ENCODE measurements at regions not wholly inside any gene's neighbourhood (a gene's known extent, or its start where the extent isn't known, plus 50 kb on each side); places are given as distances from the start of the nearest gene placed in this dataset.

DNA sequence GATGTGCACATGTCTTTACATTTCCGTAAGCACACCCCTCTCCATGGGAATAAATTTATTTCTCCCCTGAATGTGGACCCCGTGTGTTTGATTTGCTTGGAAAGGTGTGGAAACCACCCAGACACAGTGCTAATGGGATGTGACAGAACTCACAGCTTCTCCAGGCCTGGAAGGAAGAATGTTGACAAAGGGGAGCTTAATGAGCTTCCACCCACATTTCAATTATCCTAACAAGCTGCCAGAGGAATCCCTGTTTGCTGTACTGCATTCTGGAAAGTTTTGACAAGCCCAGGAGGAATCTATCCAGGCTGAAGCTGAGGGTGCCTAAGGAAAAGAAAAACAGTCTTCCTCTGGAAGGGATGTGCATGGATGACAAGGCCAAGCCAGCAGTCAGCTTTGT lies 51.2 kb upstream of the CCDC60 start:
- H3K36me3 ChIP-seq (replicated peaks in 1 of 2; ENCODE audit: control insufficient read depth in 2 of 2, insufficient read depth in 2 of 2, low read length in 2 of 2), result no peaks in the 10 kb centered on the region
- no peak overlapping the region for H4K91ac ChIP-seq (ENCODE audit: low read depth, low read length, poor library complexity)
- no CpG with 5 or more reads among the region's 2 CpGs for WGBS, 2 donors (ENCODE audit: extremely low coverage in 2 of 2, insufficient read length in 2 of 2, insufficient replicate concordance in 1 of 2)
- no peak overlapping the region for H2BK15ac ChIP-seq (ENCODE audit: low read length)
- no peak overlapping the region for H3K9ac ChIP-seq (ENCODE audit: low read depth, low read length, poor library complexity)
- H3K18ac ChIP-seq (ENCODE audit: low read length), result no peak overlapping the region
- H2BK120ac ChIP-seq (ENCODE audit: low read depth, low read length), result no peak overlapping the region
- H3K27ac ChIP-seq (replicated peaks; ENCODE audit: low read length), result peak overlapping the region; percentile 76
- H3K4me1 ChIP-seq (ENCODE audit: control insufficient read depth in 2 of 2, insufficient read depth in 1 of 2, low read depth in 1 of 2, low read length in 2 of 2), result peaks cover 0 to 6% of the 10 kb centered on the region in 2 donors
- DNase-seq (ENCODE audit: low spot score), result peak; percentile 44
- H4K8ac ChIP-seq (ENCODE audit: low read depth, low read length), result no peak overlapping the region
- no peak overlapping the region for H3K14ac ChIP-seq (ENCODE audit: low read length)
- no peak overlapping the region for H3K4me2 ChIP-seq (ENCODE audit: insufficient read depth, low read length, poor library complexity, severe bottlenecking)
- H3K4ac ChIP-seq (ENCODE audit: low read length), result no peak overlapping the region
- H2AK5ac ChIP-seq (ENCODE audit: low read depth, low read length), result no peak overlapping the region
- no peak overlapping the region for H3K23ac ChIP-seq (ENCODE audit: low read depth, low read length, poor library complexity)
- H3K79me1 ChIP-seq (ENCODE audit: low read depth, low read length), result no peaks in the 10 kb centered on the region
- H2BK5ac ChIP-seq (ENCODE audit: low read length), result no peak overlapping the region
- no peaks in the 10 kb centered on the region for H3K27me3 ChIP-seq (ENCODE audit: control insufficient read depth in 3 of 3, insufficient read depth in 3 of 3, low read depth in 1 of 3, low read length in 3 of 3)
- no peak overlapping the region for H2AFZ ChIP-seq (ENCODE audit: low read length)
- H2BK12ac ChIP-seq (ENCODE audit: low read length), result no peak overlapping the region
- no peaks in the 10 kb centered on the region for H3K9me3 ChIP-seq (replicated peaks in 1 of 2; ENCODE audit: control insufficient read depth in 2 of 2, insufficient read depth in 1 of 2, low read depth in 1 of 2, low read length in 2 of 2)
- no peak overlapping the region for H3K4me3 ChIP-seq (ENCODE audit: low read length in 2 of 2)
